Right lobe of liver (tissue), 4 donors: ENCODE measurements at regions not wholly inside any gene's neighbourhood (a gene's known extent, or its start where the extent isn't known, plus 50 kb on each side); places are given as distances from the start of the nearest gene placed in this dataset.

ENCODE experiments used
- CTCF ChIP-seq, 4 donors: fragments of 200-600 bp in 3 of 4; fragments of 450-650 bp in 1 of 4; IDR thresholded peaks; one replicate each; pipeline versions ENCODE4 v1.5.1 to v1.8.0; 2016 to 2022; ENCODE audit warnings: antibody characterized with exemption in 4 of 4, mild to moderate bottlenecking in 2 of 4
- POLR2A ChIP-seq: fragments of 450-650 bp; IDR thresholded peaks from one replicate; pipeline ENCODE4 v1.6.1; 2017; ENCODE audit warnings: antibody characterized with exemption, mild to moderate bottlenecking
- donor health status: DM: no; HTN: no; CAD: no.
- donor health status: DM: no; HTN: no; CAD: no.
- donor health status: DM: no; HTN: yes; CAD: no.

GRCh38 chr14:42687421-42687820 lies 1080.7 kb downstream of the LRFN5 start:
- TF ChIP-seq CTCF (IDR thresholded peaks at IDR 0.05) (no peak), POLR2A (no peak)
